ENCODE measurements at regions not wholly inside any gene's neighbourhood (a gene's known extent, or its start where the extent isn't known, plus 50 kb on each side); places are given as distances from the start of the nearest gene placed in this dataset.

- peaks cover 5% of the 10 kb centered on the region for H3K27me3 ChIP-seq (ENCODE audit: insufficient read depth, low read length)
- H3K27ac ChIP-seq (ENCODE audit: low read depth, low read length), result no peak overlapping the region
- no peaks in the 10 kb centered on the region for H3K79me2 ChIP-seq (ENCODE audit: insufficient read depth, low read length)
- no peak for TF ChIP-seq CTCF (IDR thresholded peaks at IDR 0.05; ENCODE audit: extremely low read depth, low read depth, low read length)
- no peaks in the 10 kb centered on the region for H4K20me1 ChIP-seq (ENCODE audit: insufficient read depth, low read length)
- no peaks in the 10 kb centered on the region for H3K4me1 ChIP-seq (ENCODE audit: insufficient read depth, low read length)
- DNase-seq (ENCODE audit: insufficient read length, low spot score, missing footprints), result no peak
- no peak overlapping the region for H3K4me2 ChIP-seq (ENCODE audit: insufficient read depth, low read length)
- no peaks in the 10 kb centered on the region for H3K36me3 ChIP-seq (ENCODE audit: insufficient read depth, low read length)
- H3K9me3 ChIP-seq (ENCODE audit: low read depth, low read length), result no peaks in the 10 kb centered on the region
- H3K4me3 ChIP-seq (ENCODE audit: insufficient read depth, low read length), result no peak overlapping the region
- no peak overlapping the region for H2AFZ ChIP-seq (ENCODE audit: low read length)
These were observed 323.5 kb upstream of the ROPN1 start for GRCh38 chr3:124315215-124316033.

DNA sequence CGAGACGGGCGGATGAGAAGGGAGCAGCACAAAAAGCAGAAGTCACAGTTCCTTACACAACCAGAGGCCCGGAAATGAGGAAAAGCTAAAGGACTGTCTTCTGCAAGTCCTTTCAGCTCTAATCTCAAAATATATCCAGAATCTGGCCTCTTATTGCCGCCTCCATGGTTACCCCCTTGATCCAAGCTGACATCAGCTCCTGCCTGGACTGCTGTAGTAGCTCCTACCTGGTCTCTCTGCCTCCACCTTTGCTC lies 324.0 kb upstream of the ROPN1 start:
- H3K27me3 ChIP-seq (ENCODE audit: insufficient read depth, low read length), result peaks cover 10% of the 10 kb centered on the region
- no peak for TF ChIP-seq CTCF (IDR thresholded peaks at IDR 0.05; ENCODE audit: extremely low read depth, low read depth, low read length)
- H4K20me1 ChIP-seq (ENCODE audit: insufficient read depth, low read length), result no peaks in the 10 kb centered on the region
- no peaks in the 10 kb centered on the region for H3K9me3 ChIP-seq (ENCODE audit: low read depth, low read length)
- H2AFZ ChIP-seq (ENCODE audit: low read length), result no peak overlapping the region
- DNase-seq (ENCODE audit: insufficient read length, low spot score, missing footprints), result no peak
- H3K4me2 ChIP-seq (ENCODE audit: insufficient read depth, low read length), result no peak overlapping the region
- H3K36me3 ChIP-seq (ENCODE audit: insufficient read depth, low read length), result no peaks in the 10 kb centered on the region
- no peak overlapping the region for H3K4me3 ChIP-seq (ENCODE audit: insufficient read depth, low read length)
- H3K79me2 ChIP-seq (ENCODE audit: insufficient read depth, low read length), result no peaks in the 10 kb centered on the region
- no peaks in the 10 kb centered on the region for H3K4me1 ChIP-seq (ENCODE audit: insufficient read depth, low read length)
- no peak overlapping the region for H3K27ac ChIP-seq (ENCODE audit: low read depth, low read length)

- Histone ChIP-seq H3K4me2 (ENCODE audit: insufficient read depth, low read length) (no peak overlapping the region), H3K9me3 (ENCODE audit: low read depth, low read length) (no peaks in the 10 kb centered on the region), H4K20me1 (ENCODE audit: insufficient read depth, low read length) (no peaks in the 10 kb centered on the region)
These were observed 326.1 kb upstream of the ROPN1 start for GRCh38 chr3:124318014-124318413.

DNA sequence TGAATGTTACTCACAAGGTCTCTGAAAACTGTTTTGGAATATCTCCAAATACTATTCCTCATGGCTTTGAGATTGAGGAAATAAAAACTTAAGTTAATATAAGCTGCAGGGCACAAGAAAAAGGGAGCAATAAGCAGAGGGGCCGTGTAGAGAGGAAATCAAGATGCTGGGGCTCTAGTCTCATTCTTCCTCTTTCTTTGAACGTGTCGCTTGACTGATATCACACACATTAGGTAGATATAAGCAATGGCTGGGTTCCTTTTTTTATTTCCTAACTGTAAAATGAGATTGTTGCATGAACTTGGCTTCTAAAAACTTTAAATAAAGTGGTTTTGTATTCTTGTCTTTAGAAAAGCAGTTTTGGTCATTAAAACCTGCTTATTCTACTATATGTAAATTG lies 326.7 kb upstream of the ROPN1 start:
- H2AFZ ChIP-seq (ENCODE audit: low read length), result no peak overlapping the region
- no peak overlapping the region for H3K4me2 ChIP-seq (ENCODE audit: insufficient read depth, low read length)
- no peaks in the 10 kb centered on the region for H3K9me3 ChIP-seq (ENCODE audit: low read depth, low read length)
- H3K4me1 ChIP-seq (ENCODE audit: insufficient read depth, low read length), result no peaks in the 10 kb centered on the region
- H3K27ac ChIP-seq (ENCODE audit: low read depth, low read length), result no peak overlapping the region
- no peaks in the 10 kb centered on the region for H4K20me1 ChIP-seq (ENCODE audit: insufficient read depth, low read length)
- TF ChIP-seq CTCF (IDR thresholded peaks at IDR 0.05; ENCODE audit: extremely low read depth, low read depth, low read length), result no peak
- no peaks in the 10 kb centered on the region for H3K79me2 ChIP-seq (ENCODE audit: insufficient read depth, low read length)
- H3K27me3 ChIP-seq (ENCODE audit: insufficient read depth, low read length), result peaks cover 24% of the 10 kb centered on the region
- no peaks in the 10 kb centered on the region for H3K36me3 ChIP-seq (ENCODE audit: insufficient read depth, low read length)
- no peak overlapping the region for H3K4me3 ChIP-seq (ENCODE audit: insufficient read depth, low read length)
- DNase-seq (ENCODE audit: insufficient read length, low spot score, missing footprints), result no peak

More at GRCh38 chr3:124318014-124318413, 326.1 kb upstream of the ROPN1 start:
- H3K4me1 ChIP-seq (ENCODE audit: insufficient read depth, low read length), result no peaks in the 10 kb centered on the region
- no peak overlapping the region for H3K4me3 ChIP-seq (ENCODE audit: insufficient read depth, low read length)
- no peaks in the 10 kb centered on the region for H3K36me3 ChIP-seq (ENCODE audit: insufficient read depth, low read length)
- H3K79me2 ChIP-seq (ENCODE audit: insufficient read depth, low read length), result no peaks in the 10 kb centered on the region
- H3K27ac ChIP-seq (ENCODE audit: low read depth, low read length), result no peak overlapping the region
- TF ChIP-seq CTCF (IDR thresholded peaks at IDR 0.05; ENCODE audit: extremely low read depth, low read depth, low read length), result no peak
- H2AFZ ChIP-seq (ENCODE audit: low read length), result no peak overlapping the region
- no peak for DNase-seq (ENCODE audit: insufficient read length, low spot score, missing footprints)
- H3K27me3 ChIP-seq (ENCODE audit: insufficient read depth, low read length), result peaks cover 17% of the 10 kb centered on the region
